NCI-H187 (cell line): ENCODE measurements at regions not wholly inside any gene's neighbourhood (a gene's known extent, or its start where the extent isn't known, plus 50 kb on each side); places are given as distances from the start of the nearest gene placed in this dataset.
"Not testable (repeated sequence)": the region's sequence is repeated elsewhere in the genome, so short reads cannot be mapped to it uniquely, and the experiment has no call there.

ENCODE experiments used
- DNase-seq, 2 experiments: peaks; one replicate each; lab custom pipeline; 2025; lab: John Stamatoyannopoulos, UW

- no peak for DNase-seq
Measured at GRCh38 chr1:222240536-222241181, 307.2 kb downstream of the HHIPL2 start.

- no peak for DNase-seq
Measured at GRCh38 chr1:222239130-222239529, 308.8 kb downstream of the HHIPL2 start.

GRCh38 chr1:222234351-222234750, 313.6 kb downstream of the HHIPL2 start:
- no peak for DNase-seq

GRCh38 chr1:222233444-222234158, 314.3 kb downstream of the HHIPL2 start:
- no peak for DNase-seq

GRCh38 chr1:222232842-222233241, 315.1 kb downstream of the HHIPL2 start:
- no peak for DNase-seq

- no peak for DNase-seq
Measured at GRCh38 chr1:222229672-222230312, 318.1 kb downstream of the HHIPL2 start.

GRCh38 chr1:222225316-222225691, 322.6 kb downstream of the HHIPL2 start:
- no peak for DNase-seq

- DNase-seq: no peak
Measured at GRCh38 chr1:222224636-222225315, 323.1 kb downstream of the HHIPL2 start.

- no peak for DNase-seq
Measured at GRCh38 chr1:222224156-222224555, 323.7 kb downstream of the HHIPL2 start.

- DNase-seq: no peak
Measured at GRCh38 chr1:222223010-222223409, 324.9 kb downstream of the HHIPL2 start.

GRCh38 chr1:222216255-222216754, 331.6 kb downstream of the HHIPL2 start:
- DNase-seq: no peak

- DNase-seq: no peak
Measured at GRCh38 chr1:222210776-222211175, 337.1 kb downstream of the HHIPL2 start.

GRCh38 chr1:222204475-222204874, 343.4 kb downstream of the HHIPL2 start:
- no peak for DNase-seq

- DNase-seq: no peak
Measured at GRCh38 chr1:222202831-222203230, 345.1 kb downstream of the HHIPL2 start.

- no peak for DNase-seq
Measured at GRCh38 chr1:222196736-222197135, 351.2 kb downstream of the HHIPL2 start.

GRCh38 chr1:222196288-222196687, 351.6 kb downstream of the HHIPL2 start:
- DNase-seq: no peak

GRCh38 chr1:222195857-222196256, 352.0 kb downstream of the HHIPL2 start:
- DNase-seq: no peak

GRCh38 chr1:222189218-222189617, 358.7 kb downstream of the HHIPL2 start:
- DNase-seq: no peak

- DNase-seq: no peak
Measured at GRCh38 chr1:222187566-222188332, 360.2 kb downstream of the HHIPL2 start.

GRCh38 chr1:222182641-222183040, 365.3 kb downstream of the HHIPL2 start:
- no peak for DNase-seq

- no peak for DNase-seq
Measured at GRCh38 chr1:222181191-222181590, 366.7 kb downstream of the HHIPL2 start.

- DNase-seq: not testable (repeated sequence)
Measured at GRCh38 chr1:222177496-222177895, 370.4 kb downstream of the HHIPL2 start.
